ENCODE measurements at regions not wholly inside any gene's neighbourhood (a gene's known extent, or its start where the extent isn't known, plus 50 kb on each side); places are given as distances from the start of the nearest gene placed in this dataset.

- H3K79me2 ChIP-seq (ENCODE audit: insufficient read depth), result no peaks in the 10 kb centered on the region
- H3F3A ChIP-seq (replicated peaks; ENCODE audit: insufficient read depth), result no peaks in the 10 kb centered on the region
- TF ChIP-seq JUND (IDR thresholded peaks at IDR 0.05), result no peak
- TF ChIP-seq FOXJ3 (CRISPR knock-in tag; IDR thresholded peaks at IDR 0.05), result no peak
- TF ChIP-seq ELF1 (IDR thresholded peaks at IDR 0.05), result no peak
- TF ChIP-seq RAD21 (IDR thresholded peaks at IDR 0.05; ENCODE audit: low read length), result no peak
- no peak for TF ChIP-seq MEF2A (IDR thresholded peaks at IDR 0.05; ENCODE audit: borderline replicate concordance, low read depth)
- TF ChIP-seq CHD2 (IDR thresholded peaks at IDR 0.05; ENCODE audit: low read length, partially characterized antibody), result no peak
- TF ChIP-seq ZBTB33 (IDR thresholded peaks at IDR 0.05; ENCODE audit: borderline replicate concordance, low read depth), result no peak
- TF ChIP-seq MXI1 (IDR thresholded peaks at IDR 0.05; ENCODE audit: low read depth, low read length), result no peak
- WGBS (ENCODE audit: low lambda C conversion rate), result 52% methylated on average over 3 of the region's 3 CpGs
- DNase-seq, result no peak
- no peaks in the 10 kb centered on the region for H3K36me3 ChIP-seq (replicated peaks in 1 of 2; ENCODE audit: control insufficient read depth in 1 of 2, insufficient read depth in 2 of 2, low read length in 1 of 2)
- H3K9me2 ChIP-seq, result no peaks in the 10 kb centered on the region
- ChIA-PET CTCF (no interaction called here), POLR2A (no interaction called here)
- no peak overlapping the region for H3K4me3 ChIP-seq (ENCODE audit: low read depth in 2 of 2, low read length in 1 of 2)
- H3K9ac ChIP-seq, result no peak overlapping the region
- no peaks in the 10 kb centered on the region for H3K4me1 ChIP-seq (ENCODE audit: control insufficient read depth in 1 of 2, insufficient read depth in 2 of 2, low read depth in 1 of 2, low read length in 1 of 2)
- H3K27me3 ChIP-seq (ENCODE audit: insufficient read depth), result no peaks in the 10 kb centered on the region
- no peak overlapping the region for H3K27ac ChIP-seq (ENCODE audit: low read depth in 2 of 2, low read length in 1 of 2)
- no peak overlapping the region for H3K4me2 ChIP-seq
- H3K9me3 ChIP-seq, result no peaks in the 10 kb centered on the region
- no peaks in the 10 kb centered on the region for H4K20me1 ChIP-seq (ENCODE audit: insufficient read depth)
- H2AFZ ChIP-seq (ENCODE audit: low read depth), result no peak overlapping the region
These were observed 466.0 kb upstream of the NR2F2 start for GRCh38 chr15:95864467-95864886.

- no peaks in the 10 kb centered on the region for H3K27me3 ChIP-seq (ENCODE audit: insufficient read depth)
- H3K4me3 ChIP-seq (ENCODE audit: low read depth in 2 of 2, low read length in 1 of 2), result no peak overlapping the region
- no peaks in the 10 kb centered on the region for H3F3A ChIP-seq (replicated peaks; ENCODE audit: insufficient read depth)
- WGBS (ENCODE audit: low lambda C conversion rate), result 14% methylated on average over 4 of the region's 4 CpGs
- H3K4me2 ChIP-seq, result no peak overlapping the region
- CTCF ChIA-PET, result no interaction called here
- H3K36me3 ChIP-seq (replicated peaks in 1 of 2; ENCODE audit: control insufficient read depth in 1 of 2, insufficient read depth in 2 of 2, low read length in 1 of 2), result no peaks in the 10 kb centered on the region
- TF ChIP-seq ELF1 (IDR thresholded peaks at IDR 0.05), result no peak
- TF ChIP-seq FOSL2 (IDR thresholded peaks at IDR 0.05; ENCODE audit: borderline replicate concordance, low read depth), result no peak
- no peak for TF ChIP-seq USF1 (IDR thresholded peaks at IDR 0.05; ENCODE audit: borderline replicate concordance, low read depth)
- TF ChIP-seq EZH2phosphoT487 (IDR thresholded peaks at IDR 0.05; ENCODE audit: borderline replicate concordance, low read depth), result no peak
- no peak for TF ChIP-seq MXI1 (IDR thresholded peaks at IDR 0.05; ENCODE audit: low read depth, low read length)
- H3K4me1 ChIP-seq (ENCODE audit: control insufficient read depth in 1 of 2, insufficient read depth in 2 of 2, low read depth in 1 of 2, low read length in 1 of 2), result no peaks in the 10 kb centered on the region
- no peaks in the 10 kb centered on the region for H3K9me2 ChIP-seq
- H4K20me1 ChIP-seq (ENCODE audit: insufficient read depth), result no peaks in the 10 kb centered on the region
- H3K79me2 ChIP-seq (ENCODE audit: insufficient read depth), result no peaks in the 10 kb centered on the region
- no peak for DNase-seq
- H2AFZ ChIP-seq (ENCODE audit: low read depth), result no peak overlapping the region
- no peak overlapping the region for H3K9ac ChIP-seq
- no peak overlapping the region for H3K27ac ChIP-seq (ENCODE audit: low read depth in 2 of 2, low read length in 1 of 2)
- POLR2A ChIA-PET, result no interaction called here
- H3K9me3 ChIP-seq, result no peaks in the 10 kb centered on the region
These were observed 465.2 kb upstream of the NR2F2 start for GRCh38 chr15:95865330-95865739.
